ENCODE measurements at regions not wholly inside any gene's neighbourhood (a gene's known extent, or its start where the extent isn't known, plus 50 kb on each side); places are given as distances from the start of the nearest gene placed in this dataset.
A peak's percentile ranks its signal among the peaks of the same experiment; 100 is the strongest.

DNA sequence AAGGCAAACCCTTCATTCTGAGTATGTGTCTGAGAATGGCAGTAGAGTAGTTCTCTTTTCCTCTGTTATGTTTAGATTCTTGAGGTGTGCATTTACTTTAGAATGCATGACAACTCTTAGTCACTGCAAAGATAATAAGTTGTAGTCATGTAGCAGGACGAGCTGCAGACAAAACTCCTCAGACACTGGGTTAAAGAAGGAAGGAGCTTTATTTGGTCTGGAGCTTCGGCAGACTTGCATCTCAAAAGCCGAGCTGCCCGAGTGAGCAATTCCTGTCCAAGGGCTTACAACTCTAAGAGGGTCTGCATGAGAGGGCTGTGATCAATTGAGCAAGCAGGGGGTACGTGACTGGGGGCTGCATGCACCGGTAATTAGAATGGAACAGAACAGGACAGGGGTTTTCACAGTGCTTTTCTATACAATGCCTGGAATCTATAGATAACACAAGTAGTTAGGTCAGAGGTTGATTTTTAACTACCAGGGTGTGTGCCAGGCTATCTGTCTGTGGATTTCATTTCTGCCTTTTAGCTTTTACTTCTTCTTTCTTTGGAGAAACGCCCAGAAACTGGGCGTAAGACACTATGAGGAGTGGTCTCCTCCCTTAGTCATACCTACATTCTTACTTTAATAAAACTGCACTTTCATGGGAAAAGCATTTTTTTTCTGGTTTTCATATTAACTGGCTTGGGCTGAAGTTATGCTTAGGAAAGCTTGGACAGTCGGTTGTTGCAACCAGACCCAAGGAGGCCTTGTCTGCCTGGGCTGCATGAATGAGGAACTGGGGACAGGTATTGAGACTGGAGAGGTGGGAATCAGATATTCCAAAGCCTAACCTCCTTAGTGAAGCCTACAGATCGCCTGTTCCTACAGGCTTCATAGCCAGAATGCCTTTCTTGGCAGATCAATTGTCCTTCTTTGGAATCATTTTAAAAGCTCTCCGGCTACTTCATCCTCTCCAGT is 115.1 kb downstream of the RHOU start:
- no peak for ATAC-seq
- peak overlapping the region; percentile 28 for H3K27ac ChIP-seq (ENCODE audit: extremely low read length, insufficient read depth, low read length)

DNA sequence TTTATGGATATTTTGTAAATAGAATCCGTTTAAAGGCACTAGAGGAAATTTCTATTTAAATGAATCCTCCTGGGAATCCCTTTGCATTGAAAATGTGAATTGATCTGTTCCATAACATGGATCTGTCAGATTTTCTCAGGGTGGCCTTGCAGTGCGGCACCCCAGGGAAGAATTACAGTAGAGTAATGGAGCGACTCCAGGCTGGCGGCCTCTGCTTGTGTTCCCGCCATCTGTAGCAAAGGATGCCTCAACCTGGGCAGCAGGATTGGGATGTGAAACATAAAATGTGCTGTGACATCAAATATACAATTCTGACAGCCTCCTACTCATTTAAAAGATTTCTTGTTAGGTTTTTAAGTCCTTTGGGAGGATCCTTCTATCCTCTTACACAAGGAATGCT is 115.9 kb downstream of the RHOU start:
- in situ Hi-C loops (cut with HindIII; ENCODE audit: extremely low pct_ligation_motif_present, low pct_unique_long_range_greater_than_20kb) (no loop called here), intact Hi-C loops (cut with micrococcal nuclease; ENCODE audit: unreplicated experiment) (no loop called here)
- no peak overlapping the region for H3K27ac ChIP-seq (ENCODE audit: extremely low read length, insufficient read depth, low read length)
- 100% methylated on average over 5 of the region's 5 CpGs for WGBS (ENCODE audit: low lambda C conversion rate)
- no peaks in the 10 kb centered on the region for H3K79me2 ChIP-seq (ENCODE audit: insufficient read depth, low read length)
- POLR2A ChIA-PET: interaction anchor here (0.8 to 4.4 kb wide), 4 partner anchors 9 to 113 kb away, joined by 3 to 44 read pairs (median 4); no protein-coding TSS in a partner anchor
- no peak for ATAC-seq
- no peaks in the 10 kb centered on the region for H3K36me3 ChIP-seq (replicated peaks in 1 of 2; ENCODE audit: control insufficient read depth in 1 of 2, insufficient read depth in 2 of 2, low read length in 2 of 2)
- no peak overlapping the region for H2AFZ ChIP-seq (ENCODE audit: low read length)
- no peak overlapping the region for H3K4me3 ChIP-seq (replicated peaks in 1 of 3; ENCODE audit: insufficient read depth in 1 of 3, low read depth in 2 of 3, low read length in 3 of 3)
- H3K9ac ChIP-seq (ENCODE audit: insufficient read depth, low read depth, low read length): no peak overlapping the region
- peaks cover 60% of the 10 kb centered on the region for H3K4me1 ChIP-seq (ENCODE audit: insufficient read depth, low read length)
- no peak for FAIRE-seq
- BruUV-seq (replicated peaks): no TSS peak
- no peaks in the 10 kb centered on the region for H3K27me3 ChIP-seq (ENCODE audit: control insufficient read depth in 1 of 2, insufficient read depth in 2 of 2, low read length in 2 of 2)
- no peak overlapping the region for H3K4me2 ChIP-seq (ENCODE audit: low read depth, low read length)
- CTCF ChIA-PET (ENCODE audit: low intra/inter-chr PET ratio, low total read pairs): no interaction called here
- H4K20me1 ChIP-seq (ENCODE audit: insufficient read depth, low read length): no peaks in the 10 kb centered on the region
- no peak for DNase-seq (ENCODE audit: low spot score)
- no peaks in the 10 kb centered on the region for H3K9me3 ChIP-seq (ENCODE audit: low read length)
- TF ChIP-seq HDAC2 (CRISPR knock-in tag; IDR thresholded peaks at IDR 0.05) (no peak), FOSL1 (CRISPR knock-in tag; IDR thresholded peaks at IDR 0.05; ENCODE audit: borderline replicate concordance) (no peak), STAT5B (CRISPR knock-in tag; IDR thresholded peaks at IDR 0.05) (no peak), ZSCAN22 (CRISPR knock-in tag; IDR thresholded peaks at IDR 0.05) (no peak), CBX1 (IDR thresholded peaks at IDR 0.05; ENCODE audit: low read depth) (no peak), CBX5 (CRISPR knock-in tag; IDR thresholded peaks at IDR 0.05; ENCODE audit: borderline replicate concordance) (no peak), SALL1 (CRISPR knock-in tag; IDR thresholded peaks at IDR 0.05) (no peak), ZFP90 (CRISPR knock-in tag; IDR thresholded peaks at IDR 0.05; ENCODE audit: borderline replicate concordance) (no peak), ZNF788 (CRISPR knock-in tag; IDR thresholded peaks at IDR 0.05; ENCODE audit: borderline replicate concordance) (no peak), MXD4 (CRISPR knock-in tag; IDR thresholded peaks at IDR 0.05) (no peak), ZNF564 (CRISPR knock-in tag; IDR thresholded peaks at IDR 0.05) (no peak), MAFG (CRISPR knock-in tag; IDR thresholded peaks at IDR 0.05) (no peak)

More for the DNA sequence above, 115.1 kb downstream of the RHOU start:
- no peaks in the 10 kb centered on the region for H3K36me3 ChIP-seq (replicated peaks in 1 of 2; ENCODE audit: control insufficient read depth in 1 of 2, insufficient read depth in 2 of 2, low read length in 2 of 2)
- peaks cover 60% of the 10 kb centered on the region for H3K4me1 ChIP-seq (ENCODE audit: insufficient read depth, low read length)
- H3K4me2 ChIP-seq (ENCODE audit: low read depth, low read length): no peak overlapping the region
- H3K9ac ChIP-seq (ENCODE audit: insufficient read depth, low read depth, low read length): no peak overlapping the region
- TF ChIP-seq ZFY (CRISPR knock-in tag; IDR thresholded peaks at IDR 0.05): no peak
- no peak for TF ChIP-seq ZFAT (CRISPR knock-in tag; conservative IDR thresholded peaks at IDR 0.05)
- no peak for TF ChIP-seq JUNB (CRISPR knock-in tag; IDR thresholded peaks at IDR 0.05; ENCODE audit: borderline replicate concordance)
- TF ChIP-seq MTF1 (CRISPR knock-in tag; IDR thresholded peaks at IDR 0.05): no peak
- H3K4me3 ChIP-seq (replicated peaks in 1 of 3; ENCODE audit: insufficient read depth in 1 of 3, low read depth in 2 of 3, low read length in 3 of 3): no peak overlapping the region
- ChIA-PET CTCF (ENCODE audit: low intra/inter-chr PET ratio, low total read pairs) (no interaction called here), POLR2A (interaction anchor here (0.8 to 4.4 kb wide), 5 partner anchors 9 to 114 kb away, joined by 3 to 44 read pairs (median 4); no protein-coding TSS in a partner anchor)
- H3K79me2 ChIP-seq (ENCODE audit: insufficient read depth, low read length): no peaks in the 10 kb centered on the region
- DNase-seq (ENCODE audit: low spot score) (no peak), FAIRE-seq (no peak)
- no TSS peak for BruUV-seq (replicated peaks)
- WGBS (ENCODE audit: low lambda C conversion rate): 65% methylated on average over 11 of the region's 11 CpGs
- in situ Hi-C loops (cut with HindIII; ENCODE audit: extremely low pct_ligation_motif_present, low pct_unique_long_range_greater_than_20kb) (no loop called here), intact Hi-C loops (cut with micrococcal nuclease; ENCODE audit: unreplicated experiment) (no loop called here)
- no peaks in the 10 kb centered on the region for H3K27me3 ChIP-seq (ENCODE audit: control insufficient read depth in 1 of 2, insufficient read depth in 2 of 2, low read length in 2 of 2)
- no peaks in the 10 kb centered on the region for H3K9me3 ChIP-seq (ENCODE audit: low read length)
- H4K20me1 ChIP-seq (ENCODE audit: insufficient read depth, low read length): no peaks in the 10 kb centered on the region
- H2AFZ ChIP-seq (ENCODE audit: low read length): no peak overlapping the region

All from HepG2 (cell line).